Stomach (tissue), 4 donors: ENCODE measurements at regions not wholly inside any gene's neighbourhood (a gene's known extent, or its start where the extent isn't known, plus 50 kb on each side); places are given as distances from the start of the nearest gene placed in this dataset.

Source experiments
- CTCF ChIP-seq, 7 experiments: fragments of 450-650 bp in 4 of 7; fragments of 200-600 bp in 3 of 7; sonication (generic) in 3 of 7; IDR thresholded peaks; one replicate each; pipeline ENCODE4 v1.5.1; 2016 to 2019; ENCODE audit warnings: antibody characterized with exemption in 7 of 7, control low read depth in 2 of 7, mild to moderate bottlenecking in 1 of 7
- POLR2A ChIP-seq, 4 donors: fragments of 450-650 bp; IDR thresholded peaks; one replicate each; pipeline ENCODE4 v1.6.1; 2016; ENCODE audit warnings: antibody characterized with exemption in 4 of 4, control low read depth in 2 of 4, mild to moderate bottlenecking in 1 of 4, moderate library complexity in 1 of 4
- POLR2AphosphoS5 ChIP-seq, 3 donors: sonication (generic); formaldehyde crosslinking; IDR thresholded peaks; one replicate each; pipeline ENCODE4 v1.6.1; 2016; ENCODE audit warnings: antibody characterized with exemption in 3 of 3

DNA sequence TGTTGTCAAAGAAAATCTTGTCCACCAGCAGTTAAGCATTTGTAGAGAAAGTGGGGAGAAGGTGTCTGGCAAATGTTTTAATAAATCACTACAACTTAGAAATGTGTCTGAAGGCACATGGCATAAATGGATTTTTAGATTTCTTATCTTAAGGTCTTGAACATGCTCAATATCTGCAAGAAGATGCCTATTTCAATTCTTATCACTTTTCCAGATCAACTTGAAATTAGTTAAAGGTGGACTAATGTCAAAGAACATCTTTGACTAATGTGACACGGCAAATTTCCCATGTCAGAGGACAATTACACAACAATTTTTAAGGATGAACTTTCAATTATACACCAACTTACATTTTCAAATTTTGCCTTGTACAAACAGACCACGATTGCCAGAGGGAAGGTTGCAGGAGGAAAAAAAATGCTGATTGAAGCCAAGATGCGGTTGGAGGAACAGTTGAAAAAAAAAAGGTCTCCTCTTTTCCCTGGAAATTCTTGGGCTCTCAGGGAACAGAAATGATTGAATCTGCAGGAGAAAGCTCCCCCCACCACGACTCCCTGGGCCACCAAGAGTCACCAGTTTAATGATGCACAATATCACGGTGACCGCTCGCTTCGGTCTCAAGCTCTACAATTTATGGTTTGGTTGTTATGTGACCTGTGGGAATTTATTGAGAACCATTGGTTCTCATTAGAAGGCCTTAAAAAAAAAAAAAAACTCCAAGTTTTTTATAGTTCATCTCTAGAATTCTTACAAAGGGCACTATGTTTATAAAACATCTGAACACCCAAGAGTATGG is 507.6 kb upstream of the ADAMTS9 start:
- TF ChIP-seq CTCF (IDR thresholded peaks at IDR 0.05) (no peak), POLR2A (IDR thresholded peaks at IDR 0.05) (no peak), POLR2AphosphoS5 (IDR thresholded peaks at IDR 0.05) (no peak)
